ENCODE measurements at regions not wholly inside any gene's neighbourhood (a gene's known extent, or its start where the extent isn't known, plus 50 kb on each side); places are given as distances from the start of the nearest gene placed in this dataset.

DNA sequence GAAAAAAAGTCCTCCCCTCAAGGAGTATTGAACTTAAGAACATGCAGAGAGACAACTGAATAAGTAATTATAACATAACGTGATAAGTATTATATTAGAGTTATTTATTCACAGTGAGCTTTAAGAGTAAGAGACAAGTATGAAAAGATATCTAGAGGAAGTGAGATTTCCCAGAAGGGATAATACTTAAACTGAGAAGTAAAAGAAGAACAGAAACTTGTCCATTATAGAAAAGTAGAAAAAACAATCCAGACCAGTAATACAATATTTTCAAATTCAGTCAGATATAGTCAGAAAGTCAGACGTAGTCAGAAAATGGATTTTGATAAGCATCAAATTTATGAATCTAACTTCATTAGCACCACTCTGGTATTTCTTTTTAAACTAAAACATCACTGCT is 613.0 kb upstream of the CCNG1 start:
- H3K27ac ChIP-seq (ENCODE audit: low read depth in 2 of 2, low read length in 1 of 2) = no peak overlapping the region
- H2AFZ ChIP-seq (ENCODE audit: low read depth) = no peak overlapping the region
- 0% methylated on average over 2 of the region's 2 CpGs for WGBS (ENCODE audit: low lambda C conversion rate)
- H3K27me3 ChIP-seq (ENCODE audit: insufficient read depth) = no peaks in the 10 kb centered on the region
- H3K79me2 ChIP-seq (ENCODE audit: insufficient read depth) = no peaks in the 10 kb centered on the region
- no peak overlapping the region for H3K4me2 ChIP-seq
- no peak overlapping the region for H3K9ac ChIP-seq
- no peak overlapping the region for H3K4me3 ChIP-seq (ENCODE audit: low read depth in 2 of 2, low read length in 1 of 2)
- TF ChIP-seq, protein P1, sequence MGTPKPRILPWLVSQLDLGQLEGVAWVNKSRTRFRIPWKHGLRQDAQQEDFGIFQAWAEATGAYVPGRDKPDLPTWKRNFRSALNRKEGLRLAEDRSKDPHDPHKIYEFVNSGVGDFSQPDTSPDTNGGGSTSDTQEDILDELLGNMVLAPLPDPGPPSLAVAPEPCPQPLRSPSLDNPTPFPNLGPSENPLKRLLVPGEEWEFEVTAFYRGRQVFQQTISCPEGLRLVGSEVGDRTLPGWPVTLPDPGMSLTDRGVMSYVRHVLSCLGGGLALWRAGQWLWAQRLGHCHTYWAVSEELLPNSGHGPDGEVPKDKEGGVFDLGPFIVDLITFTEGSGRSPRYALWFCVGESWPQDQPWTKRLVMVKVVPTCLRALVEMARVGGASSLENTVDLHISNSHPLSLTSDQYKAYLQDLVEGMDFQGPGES (IDR thresholded peaks at IDR 0.05; ENCODE audit: low read depth, low read length) = no peak
- TF ChIP-seq, protein P2, sequence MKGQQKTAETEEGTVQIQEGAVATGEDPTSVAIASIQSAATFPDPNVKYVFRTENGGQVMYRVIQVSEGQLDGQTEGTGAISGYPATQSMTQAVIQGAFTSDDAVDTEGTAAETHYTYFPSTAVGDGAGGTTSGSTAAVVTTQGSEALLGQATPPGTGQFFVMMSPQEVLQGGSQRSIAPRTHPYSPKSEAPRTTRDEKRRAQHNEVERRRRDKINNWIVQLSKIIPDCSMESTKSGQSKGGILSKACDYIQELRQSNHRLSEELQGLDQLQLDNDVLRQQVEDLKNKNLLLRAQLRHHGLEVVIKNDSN (IDR thresholded peaks at IDR 0.05; ENCODE audit: borderline replicate concordance, low read depth) = no peak
- TF ChIP-seq TAF1 (IDR thresholded peaks at IDR 0.05; ENCODE audit: borderline replicate concordance, low read depth, low read length) (no peak), JUND (IDR thresholded peaks at IDR 0.05) (no peak), NFIC (IDR thresholded peaks at IDR 0.05; ENCODE audit: borderline replicate concordance) (no peak), MXI1 (IDR thresholded peaks at IDR 0.05; ENCODE audit: low read depth, low read length) (no peak), EP300 (IDR thresholded peaks at IDR 0.05; ENCODE audit: borderline replicate concordance in 1 of 2, low read depth in 1 of 2, low read length in 1 of 2) (no peak), YY1 (IDR thresholded peaks at IDR 0.05; ENCODE audit: low read depth) (no peak), FOSL2 (IDR thresholded peaks at IDR 0.05; ENCODE audit: borderline replicate concordance, low read depth) (no peak), CHD2 (IDR thresholded peaks at IDR 0.05; ENCODE audit: low read length, partially characterized antibody) (no peak), GATA2 (CRISPR knock-in tag; IDR thresholded peaks at IDR 0.05) (no peak), SMC3 (IDR thresholded peaks at IDR 0.05; ENCODE audit: low read depth, low read length) (no peak), NRF1 (IDR thresholded peaks at IDR 0.05; ENCODE audit: low read depth, low read length) (no peak)
- TF ChIP-seq, protein P3, sequence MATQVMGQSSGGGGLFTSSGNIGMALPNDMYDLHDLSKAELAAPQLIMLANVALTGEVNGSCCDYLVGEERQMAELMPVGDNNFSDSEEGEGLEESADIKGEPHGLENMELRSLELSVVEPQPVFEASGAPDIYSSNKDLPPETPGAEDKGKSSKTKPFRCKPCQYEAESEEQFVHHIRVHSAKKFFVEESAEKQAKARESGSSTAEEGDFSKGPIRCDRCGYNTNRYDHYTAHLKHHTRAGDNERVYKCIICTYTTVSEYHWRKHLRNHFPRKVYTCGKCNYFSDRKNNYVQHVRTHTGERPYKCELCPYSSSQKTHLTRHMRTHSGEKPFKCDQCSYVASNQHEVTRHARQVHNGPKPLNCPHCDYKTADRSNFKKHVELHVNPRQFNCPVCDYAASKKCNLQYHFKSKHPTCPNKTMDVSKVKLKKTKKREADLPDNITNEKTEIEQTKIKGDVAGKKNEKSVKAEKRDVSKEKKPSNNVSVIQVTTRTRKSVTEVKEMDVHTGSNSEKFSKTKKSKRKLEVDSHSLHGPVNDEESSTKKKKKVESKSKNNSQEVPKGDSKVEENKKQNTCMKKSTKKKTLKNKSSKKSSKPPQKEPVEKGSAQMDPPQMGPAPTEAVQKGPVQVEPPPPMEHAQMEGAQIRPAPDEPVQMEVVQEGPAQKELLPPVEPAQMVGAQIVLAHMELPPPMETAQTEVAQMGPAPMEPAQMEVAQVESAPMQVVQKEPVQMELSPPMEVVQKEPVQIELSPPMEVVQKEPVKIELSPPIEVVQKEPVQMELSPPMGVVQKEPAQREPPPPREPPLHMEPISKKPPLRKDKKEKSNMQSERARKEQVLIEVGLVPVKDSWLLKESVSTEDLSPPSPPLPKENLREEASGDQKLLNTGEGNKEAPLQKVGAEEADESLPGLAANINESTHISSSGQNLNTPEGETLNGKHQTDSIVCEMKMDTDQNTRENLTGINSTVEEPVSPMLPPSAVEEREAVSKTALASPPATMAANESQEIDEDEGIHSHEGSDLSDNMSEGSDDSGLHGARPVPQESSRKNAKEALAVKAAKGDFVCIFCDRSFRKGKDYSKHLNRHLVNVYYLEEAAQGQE (IDR thresholded peaks at IDR 0.05; ENCODE audit: low read depth, low read length) = no peak
- TF ChIP-seq, protein P4, sequence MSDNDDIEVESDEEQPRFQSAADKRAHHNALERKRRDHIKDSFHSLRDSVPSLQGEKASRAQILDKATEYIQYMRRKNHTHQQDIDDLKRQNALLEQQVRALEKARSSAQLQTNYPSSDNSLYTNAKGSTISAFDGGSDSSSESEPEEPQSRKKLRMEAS (IDR thresholded peaks at IDR 0.05; ENCODE audit: low read depth) = no peak
- TF ChIP-seq, protein P5, sequence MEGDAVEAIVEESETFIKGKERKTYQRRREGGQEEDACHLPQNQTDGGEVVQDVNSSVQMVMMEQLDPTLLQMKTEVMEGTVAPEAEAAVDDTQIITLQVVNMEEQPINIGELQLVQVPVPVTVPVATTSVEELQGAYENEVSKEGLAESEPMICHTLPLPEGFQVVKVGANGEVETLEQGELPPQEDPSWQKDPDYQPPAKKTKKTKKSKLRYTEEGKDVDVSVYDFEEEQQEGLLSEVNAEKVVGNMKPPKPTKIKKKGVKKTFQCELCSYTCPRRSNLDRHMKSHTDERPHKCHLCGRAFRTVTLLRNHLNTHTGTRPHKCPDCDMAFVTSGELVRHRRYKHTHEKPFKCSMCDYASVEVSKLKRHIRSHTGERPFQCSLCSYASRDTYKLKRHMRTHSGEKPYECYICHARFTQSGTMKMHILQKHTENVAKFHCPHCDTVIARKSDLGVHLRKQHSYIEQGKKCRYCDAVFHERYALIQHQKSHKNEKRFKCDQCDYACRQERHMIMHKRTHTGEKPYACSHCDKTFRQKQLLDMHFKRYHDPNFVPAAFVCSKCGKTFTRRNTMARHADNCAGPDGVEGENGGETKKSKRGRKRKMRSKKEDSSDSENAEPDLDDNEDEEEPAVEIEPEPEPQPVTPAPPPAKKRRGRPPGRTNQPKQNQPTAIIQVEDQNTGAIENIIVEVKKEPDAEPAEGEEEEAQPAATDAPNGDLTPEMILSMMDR (IDR thresholded peaks at IDR 0.05) = no peak
- no peaks in the 10 kb centered on the region for H3K9me3 ChIP-seq
- ChIA-PET POLR2A (no interaction called here), CTCF (no interaction called here)
- H3K9me2 ChIP-seq = no peaks in the 10 kb centered on the region
- H3K36me3 ChIP-seq (replicated peaks in 1 of 2; ENCODE audit: control insufficient read depth in 1 of 2, insufficient read depth in 2 of 2, low read length in 1 of 2) = no peaks in the 10 kb centered on the region
- DNase-seq = no peak
- no peaks in the 10 kb centered on the region for H4K20me1 ChIP-seq (ENCODE audit: insufficient read depth)
- no peaks in the 10 kb centered on the region for H3F3A ChIP-seq (replicated peaks; ENCODE audit: insufficient read depth)
- no peaks in the 10 kb centered on the region for H3K4me1 ChIP-seq (ENCODE audit: control insufficient read depth in 1 of 2, insufficient read depth in 2 of 2, low read depth in 1 of 2, low read length in 1 of 2)

Measured in SK-N-SH (cell line).